Cardiac muscle cell (in vitro differentiated cells and primary cell): ENCODE measurements at regions not wholly inside any gene's neighbourhood (a gene's known extent, or its start where the extent isn't known, plus 50 kb on each side); places are given as distances from the start of the nearest gene placed in this dataset.

Source experiments
- DNase-seq, 2 donors: peaks; one replicate each; pipeline versions ENCODE4 v3.0.0 to v3.0.0-alpha.2; 2010 to 2017; ENCODE audit warnings: low read depth in 1 of 2, low spot score in 1 of 2
- H3K27ac ChIP-seq: fragments of 200-600 bp; sonication (generic); 2 replicates; pipeline ENCODE4 v1.5.1; 2016
- H3K27me3 ChIP-seq: fragments of 200-600 bp; sonication (generic); 2 replicates; pipeline ENCODE4 v1.6.0; 2016; ENCODE audit warnings: control low read depth
- H3K36me3 ChIP-seq: fragments of 200-600 bp; sonication (generic); 2 replicates; pipeline ENCODE4 v1.5.1; 2016; ENCODE audit warnings: control low read depth
- H3K4me1 ChIP-seq: fragments of 200-600 bp; sonication (generic); 2 replicates; pipeline ENCODE4 v1.8.1; 2017; ENCODE audit warnings: low read depth, mild to moderate bottlenecking, mixed run types
- H3K4me3 ChIP-seq: fragments of 200-600 bp; sonication (generic); 2 replicates; pipeline ENCODE4 v1.5.1; 2016; ENCODE audit warnings: mild to moderate bottlenecking
- H3K9me3 ChIP-seq: fragments of 200-600 bp; sonication (generic); 2 replicates; pipeline ENCODE4 v1.5.1; 2017; ENCODE audit warnings: low read depth, mild to moderate bottlenecking, control low read depth
- CTCF ChIP-seq: IDR thresholded peaks from 2 replicates; pipeline ENCODE4 v1.5.1; 2012; ENCODE audit warnings: low read depth, mild to moderate bottlenecking, low read length

GRCh38 chr6:68046756-68047155 is 588.3 kb upstream of the ADGRB3 start:
- no peak for TF ChIP-seq CTCF
- Histone ChIP-seq H3K36me3 (no peaks in the 10 kb centered on the region), H3K4me3 (no peak overlapping the region), H3K27ac (no peak overlapping the region), H3K9me3 (no peaks in the 10 kb centered on the region), H3K4me1 (no peaks in the 10 kb centered on the region), H3K27me3 (no peaks in the 10 kb centered on the region)
- no peak for DNase-seq

- Histone ChIP-seq H3K27me3 (no peaks in the 10 kb centered on the region), H3K27ac (no peak overlapping the region), H3K36me3 (no peaks in the 10 kb centered on the region), H3K9me3 (no peaks in the 10 kb centered on the region), H3K4me3 (no peak overlapping the region), H3K4me1 (no peaks in the 10 kb centered on the region)
- no peak for TF ChIP-seq CTCF
- DNase-seq, result no peak
Measured at GRCh38 chr6:68046302-68046701, 588.8 kb upstream of the ADGRB3 start.

GRCh38 chr6:68045193-68045592 is 589.9 kb upstream of the ADGRB3 start:
- no peak for TF ChIP-seq CTCF
- H3K4me3 ChIP-seq, result no peak overlapping the region
- no peak for DNase-seq
- no peak overlapping the region for H3K27ac ChIP-seq
- H3K4me1 ChIP-seq, result no peaks in the 10 kb centered on the region
- H3K36me3 ChIP-seq, result no peaks in the 10 kb centered on the region
- H3K27me3 ChIP-seq, result no peaks in the 10 kb centered on the region
- H3K9me3 ChIP-seq, result no peaks in the 10 kb centered on the region

- TF ChIP-seq CTCF, result no peak
- no peaks in the 10 kb centered on the region for H3K36me3 ChIP-seq
- H3K4me1 ChIP-seq, result no peaks in the 10 kb centered on the region
- no peak for DNase-seq
- no peak overlapping the region for H3K27ac ChIP-seq
- no peaks in the 10 kb centered on the region for H3K27me3 ChIP-seq
- no peaks in the 10 kb centered on the region for H3K9me3 ChIP-seq
- H3K4me3 ChIP-seq, result no peak overlapping the region
Measured at GRCh38 chr6:68044264-68044663, 590.8 kb upstream of the ADGRB3 start.

- no peaks in the 10 kb centered on the region for H3K9me3 ChIP-seq
- no peaks in the 10 kb centered on the region for H3K36me3 ChIP-seq
- H3K27ac ChIP-seq, result no peak overlapping the region
- no peak for DNase-seq
- no peak overlapping the region for H3K4me3 ChIP-seq
- no peaks in the 10 kb centered on the region for H3K4me1 ChIP-seq
- H3K27me3 ChIP-seq, result no peaks in the 10 kb centered on the region
- TF ChIP-seq CTCF, result no peak
Measured at GRCh38 chr6:68043122-68043398, 592.0 kb upstream of the ADGRB3 start.
